GM23338 (cell line): ENCODE measurements at regions not wholly inside any gene's neighbourhood (a gene's known extent, or its start where the extent isn't known, plus 50 kb on each side); places are given as distances from the start of the nearest gene placed in this dataset.

ENCODE experiments used
- ATAC-seq: fragments of 200-7000 bp; cut with Tn5 transposase; 3 replicates; pipeline ENCODE4 v1.9.1; 2020
- DNase-seq: peaks from one replicate; pipeline ENCODE4 v3.0.0-alpha.2; 2015; ENCODE audit warnings: low spot score
- H2AFZ ChIP-seq: fragments of 200-600 bp; sonication (generic); 2 replicates; pipeline ENCODE4 v1.8.0; 2016; ENCODE audit warnings: antibody characterized with exemption, mild to moderate bottlenecking, moderate library complexity
- H3F3A ChIP-seq: fragments of 200-600 bp; sonication (generic); replicated peaks from 2 replicates; pipeline ENCODE4 v1.8.0; 2017; ENCODE audit warnings: antibody characterized with exemption, mixed run types, low read depth
- H3K27ac ChIP-seq: fragments of 200-600 bp; sonication (generic); 2 replicates; pipeline ENCODE4 v1.6.1; 2016; ENCODE audit warnings: low read depth
- H3K27me3 ChIP-seq: fragments of 200-600 bp; sonication (generic); 2 replicates; pipeline ENCODE4 v1.8.0; 2016; ENCODE audit warnings: mild to moderate bottlenecking, mixed run types, moderate library complexity; ENCODE audit not compliant: insufficient read depth
- H3K36me3 ChIP-seq: fragments of 200-600 bp; sonication (generic); 2 replicates; pipeline ENCODE4 v1.8.0; 2016; ENCODE audit warnings: mild to moderate bottlenecking; ENCODE audit not compliant: insufficient read depth
- H3K4me1 ChIP-seq: fragments of 200-600 bp; sonication (generic); 2 replicates; pipeline ENCODE4 v1.8.0; 2016; ENCODE audit warnings: mild to moderate bottlenecking, moderate library complexity; ENCODE audit not compliant: insufficient read depth
- H3K4me2 ChIP-seq: fragments of 200-600 bp; sonication (generic); 2 replicates; pipeline ENCODE4 v1.7.1; 2017; ENCODE audit warnings: mixed run types
- H3K4me3 ChIP-seq: fragments of 200-600 bp; sonication (generic); 2 replicates; pipeline ENCODE4 v1.6.1; 2016; ENCODE audit warnings: mixed run types
- H3K79me2 ChIP-seq: fragments of 200-600 bp; sonication (generic); replicated peaks from 2 replicates; pipeline ENCODE4 v1.8.0; 2017; ENCODE audit warnings: mild to moderate bottlenecking; ENCODE audit not compliant: insufficient read depth
- H3K9me2 ChIP-seq: fragments of 200-600 bp; sonication (generic); 2 replicates; pipeline ENCODE4 v1.8.0; 2017; ENCODE audit not compliant: insufficient read depth
- H4K20me1 ChIP-seq: fragments of 200-600 bp; sonication (generic); replicated peaks from 2 replicates; pipeline ENCODE4 v1.8.0; 2017; ENCODE audit warnings: mild to moderate bottlenecking; ENCODE audit not compliant: insufficient read depth
- H3K27ac Mint-ChIP-seq: 2 replicates; pipeline ENCODE4 v1.8.0; 2020; ENCODE audit warnings: inconsistent platforms, mild to moderate bottlenecking, moderate library complexity, mixed read lengths
- H3K27me3 Mint-ChIP-seq: 3 replicates; pipeline ENCODE4 v1.8.0; 2022; ENCODE audit warnings: low read depth, mild to moderate bottlenecking, moderate library complexity, mixed read lengths, inconsistent platforms; ENCODE audit not compliant: insufficient read depth, poor library complexity
- H3K36me3 Mint-ChIP-seq: 3 replicates; pipeline ENCODE4 v1.8.0; 2021; ENCODE audit warnings: low read depth, mild to moderate bottlenecking, inconsistent platforms, moderate library complexity, mixed read lengths
- H3K4me1 Mint-ChIP-seq: 3 replicates; pipeline ENCODE4 v1.8.0; 2020; ENCODE audit warnings: mild to moderate bottlenecking, inconsistent platforms, mixed read lengths
- H3K4me3 Mint-ChIP-seq: 3 replicates; pipeline ENCODE4 v1.8.0; 2021; ENCODE audit warnings: moderate library complexity, mild to moderate bottlenecking, inconsistent platforms, mixed read lengths
- H3K9me3 Mint-ChIP-seq: 3 replicates; pipeline ENCODE4 v1.8.0; 2020; ENCODE audit warnings: moderate library complexity, mild to moderate bottlenecking, inconsistent platforms, mixed read lengths
- CREB1 ChIP-seq: fragments of 250-450 bp; sonication (Bioruptor Pico); IDR thresholded peaks from 2 replicates; pipeline ENCODE4 v1.5.0; 2020; ENCODE audit warnings: low read depth, mild to moderate bottlenecking, moderate library complexity
- EZH2 ChIP-seq: fragments of 200-600 bp; sonication (generic); IDR thresholded peaks from one replicate; pipeline ENCODE4 v1.8.0; 2017; ENCODE audit warnings: antibody characterized with exemption, mild to moderate bottlenecking, low read depth; ENCODE audit not compliant: unreplicated experiment
- EZH2phosphoT487 ChIP-seq: fragments of 200-600 bp; sonication (generic); IDR thresholded peaks from one replicate; pipeline ENCODE4 v1.8.1; 2018; ENCODE audit warnings: antibody characterized with exemption; ENCODE audit not compliant: unreplicated experiment
- JUNB ChIP-seq: IDR thresholded peaks from one replicate; pipeline ENCODE4 v1.6.1; 2016; ENCODE audit warnings: antibody characterized with exemption; ENCODE audit not compliant: unreplicated experiment
- NANOG ChIP-seq: IDR thresholded peaks from 2 replicates; pipeline ENCODE4 v1.6.1; 2016; ENCODE audit warnings: antibody characterized with exemption, borderline replicate concordance
- POLR2AphosphoS5 ChIP-seq: IDR thresholded peaks from 2 replicates; pipeline ENCODE4 v1.6.1; 2016; ENCODE audit warnings: antibody characterized with exemption, low read depth
- STAT1 ChIP-seq: IDR thresholded peaks from one replicate; pipeline ENCODE4 v1.6.1; 2016; ENCODE audit warnings: antibody characterized with exemption; ENCODE audit not compliant: unreplicated experiment
- ZNF331 ChIP-seq: fragments of 250-450 bp; sonication (Bioruptor Pico); IDR thresholded peaks from 2 replicates; pipeline ENCODE4 v1.5.0; 2020; ENCODE audit warnings: low read depth, mild to moderate bottlenecking, moderate library complexity
- ZNF462 ChIP-seq: fragments of 250-450 bp; sonication (Bioruptor Pico); IDR thresholded peaks from 2 replicates; pipeline ENCODE4 v1.5.0; 2020; ENCODE audit warnings: mild to moderate bottlenecking, moderate library complexity
- TF ChIP-seq, protein P1 (sequence below): IDR thresholded peaks from one replicate; pipeline ENCODE4 v1.6.1; 2018; ENCODE audit warnings: antibody characterized with exemption; ENCODE audit not compliant: unreplicated experiment
- TF ChIP-seq, protein P2 (sequence below), 2 experiments: fragments of 200-600 bp in 1 of 2; sonication (generic) in 1 of 2; conservative IDR thresholded peaks; 2 replicates each; pipeline versions ENCODE4 v1.5.1 to v1.6.1; 2016 to 2017; ENCODE audit warnings: antibody characterized with exemption in 2 of 2, low read depth in 2 of 2, mild to moderate bottlenecking in 2 of 2, moderate library complexity in 1 of 2

DNA sequence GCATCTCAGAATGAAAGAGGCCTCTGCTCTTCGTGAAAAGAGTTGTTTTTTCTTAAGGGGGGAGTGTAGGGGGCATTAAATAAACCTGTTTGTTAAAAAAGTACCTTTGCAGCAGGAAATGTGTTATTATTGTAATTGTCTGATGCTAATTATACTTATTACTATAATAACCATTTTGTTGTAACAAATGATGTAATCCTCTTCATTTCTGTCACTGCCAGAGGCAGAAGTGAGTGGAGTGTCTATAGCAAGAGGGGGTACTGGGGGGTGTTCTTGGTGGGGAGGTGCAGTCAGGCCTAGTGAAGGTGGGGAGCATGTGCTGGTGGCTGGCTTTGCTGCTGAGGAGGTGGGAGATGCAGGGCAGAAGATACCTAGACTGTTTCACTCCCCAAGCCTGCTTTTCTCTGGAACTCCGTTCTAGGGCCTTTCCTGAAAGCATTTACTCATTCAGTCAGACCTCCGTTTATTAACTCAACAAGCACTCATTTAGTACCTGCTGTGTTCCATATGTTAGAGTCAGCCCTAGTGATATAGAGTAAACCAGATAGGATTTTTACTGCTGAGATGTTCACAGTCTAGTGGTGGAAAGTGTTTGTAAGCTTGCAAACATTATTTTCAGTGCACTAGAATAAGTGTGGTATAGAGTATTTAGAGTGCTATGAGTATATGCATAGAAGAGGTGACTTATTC, 77.5 kb upstream of the CISTR start:
- H3K4me1 Mint-ChIP-seq: peaks cover 10% of the 10 kb centered on the region
- no peaks in the 10 kb centered on the region for H3K36me3 Mint-ChIP-seq
- H3K27me3 Mint-ChIP-seq: peaks cover 9% of the 10 kb centered on the region
- H4K20me1 ChIP-seq: no peaks in the 10 kb centered on the region
- H3K4me1 ChIP-seq: peaks cover 13% of the 10 kb centered on the region
- H3K9me3 Mint-ChIP-seq: no peaks in the 10 kb centered on the region
- no peak overlapping the region for H3K27ac Mint-ChIP-seq
- H3K9me2 ChIP-seq: peaks cover 19% of the 10 kb centered on the region
- no peak overlapping the region for H3K4me3 Mint-ChIP-seq
- H3K27me3 ChIP-seq: no peaks in the 10 kb centered on the region
- no peaks in the 10 kb centered on the region for H3K36me3 ChIP-seq
- no peaks in the 10 kb centered on the region for H3F3A ChIP-seq
- H3K4me3 ChIP-seq: no peak overlapping the region
- no peak overlapping the region for H3K27ac ChIP-seq
- TF ChIP-seq STAT1 (no peak), ZNF331 (no peak)
- H3K4me2 ChIP-seq: no peak overlapping the region
- no peaks in the 10 kb centered on the region for H3K79me2 ChIP-seq
- ATAC-seq: no peak
- 0 out of 2 replicates have a peak overlapping the region, but pooled peaks have one; percentile 25 for H2AFZ ChIP-seq
- no peak for DNase-seq

GRCh38 chr12:53830631-53831030, 78.9 kb upstream of the CISTR start:
- H2AFZ ChIP-seq: no peak overlapping the region
- Mint-ChIP-seq H3K4me1 (peaks cover 9% of the 10 kb centered on the region), H3K27ac (no peak overlapping the region), H3K27me3 (peaks cover 5% of the 10 kb centered on the region), H3K36me3 (no peaks in the 10 kb centered on the region), H3K4me3 (no peak overlapping the region), H3K9me3 (no peaks in the 10 kb centered on the region)
- DNase-seq (no peak), ATAC-seq (no peak)
- H4K20me1 ChIP-seq: no peaks in the 10 kb centered on the region
- H3K4me2 ChIP-seq: no peak overlapping the region
- no peaks in the 10 kb centered on the region for H3K79me2 ChIP-seq
- H3K4me3 ChIP-seq: no peak overlapping the region
- no peaks in the 10 kb centered on the region for H3K36me3 ChIP-seq
- H3K27me3 ChIP-seq: no peaks in the 10 kb centered on the region
- no peak overlapping the region for H3K27ac ChIP-seq
- peaks cover 19% of the 10 kb centered on the region for H3K9me2 ChIP-seq
- H3F3A ChIP-seq: no peaks in the 10 kb centered on the region
- H3K4me1 ChIP-seq: peaks cover 13% of the 10 kb centered on the region
- no peak for TF ChIP-seq JUNB
- no peak for TF ChIP-seq ZNF331
- TF ChIP-seq, protein P1, sequence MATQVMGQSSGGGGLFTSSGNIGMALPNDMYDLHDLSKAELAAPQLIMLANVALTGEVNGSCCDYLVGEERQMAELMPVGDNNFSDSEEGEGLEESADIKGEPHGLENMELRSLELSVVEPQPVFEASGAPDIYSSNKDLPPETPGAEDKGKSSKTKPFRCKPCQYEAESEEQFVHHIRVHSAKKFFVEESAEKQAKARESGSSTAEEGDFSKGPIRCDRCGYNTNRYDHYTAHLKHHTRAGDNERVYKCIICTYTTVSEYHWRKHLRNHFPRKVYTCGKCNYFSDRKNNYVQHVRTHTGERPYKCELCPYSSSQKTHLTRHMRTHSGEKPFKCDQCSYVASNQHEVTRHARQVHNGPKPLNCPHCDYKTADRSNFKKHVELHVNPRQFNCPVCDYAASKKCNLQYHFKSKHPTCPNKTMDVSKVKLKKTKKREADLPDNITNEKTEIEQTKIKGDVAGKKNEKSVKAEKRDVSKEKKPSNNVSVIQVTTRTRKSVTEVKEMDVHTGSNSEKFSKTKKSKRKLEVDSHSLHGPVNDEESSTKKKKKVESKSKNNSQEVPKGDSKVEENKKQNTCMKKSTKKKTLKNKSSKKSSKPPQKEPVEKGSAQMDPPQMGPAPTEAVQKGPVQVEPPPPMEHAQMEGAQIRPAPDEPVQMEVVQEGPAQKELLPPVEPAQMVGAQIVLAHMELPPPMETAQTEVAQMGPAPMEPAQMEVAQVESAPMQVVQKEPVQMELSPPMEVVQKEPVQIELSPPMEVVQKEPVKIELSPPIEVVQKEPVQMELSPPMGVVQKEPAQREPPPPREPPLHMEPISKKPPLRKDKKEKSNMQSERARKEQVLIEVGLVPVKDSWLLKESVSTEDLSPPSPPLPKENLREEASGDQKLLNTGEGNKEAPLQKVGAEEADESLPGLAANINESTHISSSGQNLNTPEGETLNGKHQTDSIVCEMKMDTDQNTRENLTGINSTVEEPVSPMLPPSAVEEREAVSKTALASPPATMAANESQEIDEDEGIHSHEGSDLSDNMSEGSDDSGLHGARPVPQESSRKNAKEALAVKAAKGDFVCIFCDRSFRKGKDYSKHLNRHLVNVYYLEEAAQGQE: no peak
- no peak for TF ChIP-seq POLR2AphosphoS5
- TF ChIP-seq STAT1: no peak
- TF ChIP-seq NANOG: no peak
- TF ChIP-seq EZH2: no peak
- TF ChIP-seq CREB1 (CRISPR knock-in tag): no peak
- TF ChIP-seq ZNF462 (CRISPR knock-in tag): no peak
- TF ChIP-seq EZH2phosphoT487: no peak
- TF ChIP-seq, protein P2, sequence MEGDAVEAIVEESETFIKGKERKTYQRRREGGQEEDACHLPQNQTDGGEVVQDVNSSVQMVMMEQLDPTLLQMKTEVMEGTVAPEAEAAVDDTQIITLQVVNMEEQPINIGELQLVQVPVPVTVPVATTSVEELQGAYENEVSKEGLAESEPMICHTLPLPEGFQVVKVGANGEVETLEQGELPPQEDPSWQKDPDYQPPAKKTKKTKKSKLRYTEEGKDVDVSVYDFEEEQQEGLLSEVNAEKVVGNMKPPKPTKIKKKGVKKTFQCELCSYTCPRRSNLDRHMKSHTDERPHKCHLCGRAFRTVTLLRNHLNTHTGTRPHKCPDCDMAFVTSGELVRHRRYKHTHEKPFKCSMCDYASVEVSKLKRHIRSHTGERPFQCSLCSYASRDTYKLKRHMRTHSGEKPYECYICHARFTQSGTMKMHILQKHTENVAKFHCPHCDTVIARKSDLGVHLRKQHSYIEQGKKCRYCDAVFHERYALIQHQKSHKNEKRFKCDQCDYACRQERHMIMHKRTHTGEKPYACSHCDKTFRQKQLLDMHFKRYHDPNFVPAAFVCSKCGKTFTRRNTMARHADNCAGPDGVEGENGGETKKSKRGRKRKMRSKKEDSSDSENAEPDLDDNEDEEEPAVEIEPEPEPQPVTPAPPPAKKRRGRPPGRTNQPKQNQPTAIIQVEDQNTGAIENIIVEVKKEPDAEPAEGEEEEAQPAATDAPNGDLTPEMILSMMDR (conservative IDR thresholded peaks at IDR 0.05; ENCODE audit: low read depth in 2 of 2): no peak
